NCI-H1092 (cell line): ENCODE measurements at regions not wholly inside any gene's neighbourhood (a gene's known extent, or its start where the extent isn't known, plus 50 kb on each side); places are given as distances from the start of the nearest gene placed in this dataset.

Experiments
- DNase-seq: peaks from one replicate; lab custom pipeline; 2025; lab: John Stamatoyannopoulos, UW

DNA sequence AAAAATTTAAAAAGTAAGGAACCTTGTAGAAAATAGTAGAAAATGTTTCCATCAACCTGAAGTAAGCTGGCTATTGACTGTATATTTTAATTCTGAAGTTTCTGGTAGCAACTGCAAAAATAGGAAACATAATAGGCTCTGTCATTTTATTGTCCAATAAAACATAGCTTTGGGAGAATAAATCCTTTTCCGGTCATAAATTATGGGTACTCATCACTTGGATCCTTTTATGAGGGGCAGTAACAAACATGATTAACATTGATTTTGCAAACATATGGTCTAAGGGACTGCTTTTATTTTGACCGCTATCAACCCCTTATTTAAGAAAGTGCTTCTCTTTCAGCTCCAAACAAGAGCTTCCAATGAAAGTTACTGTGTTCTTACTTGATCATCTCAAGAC is 495.9 kb upstream of the ANKRD30A start:
- DNase-seq = no peak

DNA sequence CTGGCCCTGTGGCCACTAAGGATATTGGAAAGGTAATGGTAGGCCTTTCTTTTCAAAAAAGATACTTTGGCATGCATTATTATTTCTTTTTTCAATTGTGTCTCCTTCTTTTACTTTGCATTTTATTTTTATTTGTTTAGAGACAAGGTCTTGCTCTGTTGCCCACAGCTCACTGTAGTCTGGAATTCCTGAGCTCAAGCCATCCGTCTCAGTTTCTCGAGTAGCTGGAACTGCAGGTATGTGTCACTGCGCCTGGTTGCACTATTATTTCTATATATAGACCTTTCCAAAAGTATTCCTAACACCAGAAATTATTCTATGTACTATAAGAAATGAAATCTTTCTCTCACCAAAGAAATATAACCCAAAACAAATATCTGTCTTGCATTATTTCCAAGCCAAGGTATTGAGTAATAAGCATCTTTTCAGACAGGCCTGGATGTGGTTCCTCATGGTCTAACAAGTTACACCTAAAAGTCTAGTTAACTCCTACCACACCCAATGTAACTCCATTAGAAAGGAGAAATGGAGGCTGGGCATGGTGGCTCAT is 500.8 kb upstream of the ANKRD30A start:
- DNase-seq = no peak

DNA sequence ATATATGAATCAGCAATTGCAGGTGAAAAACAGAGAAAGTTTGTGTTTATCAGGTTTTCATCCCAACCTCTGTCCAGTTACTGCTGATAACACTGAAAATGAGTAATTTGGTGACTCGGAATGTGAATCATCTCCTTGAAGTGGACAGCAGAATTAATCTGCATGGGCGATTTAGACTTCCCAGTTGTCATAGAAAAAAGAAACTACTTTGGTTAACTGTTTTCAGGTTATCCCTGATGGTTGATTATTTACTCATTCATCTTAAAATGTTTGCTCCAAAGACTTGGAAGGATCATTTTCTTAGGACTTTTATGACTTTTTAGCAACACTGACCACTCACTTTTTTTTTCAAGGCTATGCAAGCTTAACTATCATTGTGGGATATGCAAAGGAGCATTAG is 504.1 kb upstream of the ANKRD30A start:
- DNase-seq = no peak

DNA sequence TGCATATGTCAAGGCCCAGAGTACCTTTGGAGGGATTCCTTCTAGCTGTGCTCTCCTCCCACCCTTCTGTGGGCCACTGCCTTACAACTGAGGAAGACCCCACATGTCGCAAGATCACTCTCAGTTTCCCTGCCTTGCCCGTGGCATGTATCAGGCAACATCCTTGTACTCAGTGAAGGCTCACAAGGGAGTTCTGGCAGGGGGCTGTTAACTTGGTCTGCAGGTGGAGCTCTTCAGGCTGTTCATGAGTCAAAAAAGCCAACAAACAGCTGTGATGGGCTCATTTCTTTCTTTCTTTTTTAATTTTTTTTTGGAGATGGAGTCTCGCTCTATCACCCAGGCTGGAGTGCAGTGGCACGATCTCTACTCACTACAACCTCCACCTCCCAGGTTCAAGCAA is 513.0 kb upstream of the ANKRD30A start:
- DNase-seq = no peak

DNA sequence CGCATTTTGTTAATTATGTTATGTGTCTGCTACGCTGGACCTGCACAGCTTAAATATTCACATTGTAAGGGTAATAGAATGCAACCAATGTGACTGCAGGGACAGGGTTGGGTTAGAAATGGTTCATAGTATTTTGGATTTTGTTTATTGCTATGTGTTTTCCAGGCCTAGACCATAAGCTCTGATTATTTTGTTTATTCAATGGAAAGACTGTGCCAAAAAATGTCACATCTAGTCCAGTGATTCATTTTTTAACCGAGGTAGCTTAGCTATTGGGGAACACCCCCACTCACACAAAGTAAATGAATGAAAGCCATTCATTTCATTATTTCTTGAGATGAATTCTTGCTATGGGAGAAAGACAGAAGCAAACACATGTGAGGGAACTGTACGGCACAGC is 516.5 kb upstream of the ANKRD30A start:
- DNase-seq = no peak

DNA sequence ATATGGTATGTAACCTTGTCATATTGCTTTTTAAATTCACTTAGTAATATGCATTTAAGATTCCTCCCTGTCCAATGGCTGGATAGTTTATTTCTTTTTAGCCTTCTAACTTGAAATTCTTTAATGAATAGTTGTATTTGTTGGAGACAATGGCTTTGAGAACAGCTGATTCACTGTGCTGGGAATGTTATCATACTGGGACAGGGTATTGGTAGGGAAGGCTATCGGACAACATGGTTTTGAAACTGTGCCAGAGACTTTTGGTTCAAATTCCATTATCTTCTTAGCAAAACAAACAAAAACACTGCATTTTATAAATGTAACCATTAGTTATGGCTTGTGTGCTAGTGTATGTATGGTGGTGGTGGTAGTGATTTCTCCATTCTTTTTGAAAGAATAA is 517.1 kb upstream of the ANKRD30A start:
- no peak for DNase-seq

DNA sequence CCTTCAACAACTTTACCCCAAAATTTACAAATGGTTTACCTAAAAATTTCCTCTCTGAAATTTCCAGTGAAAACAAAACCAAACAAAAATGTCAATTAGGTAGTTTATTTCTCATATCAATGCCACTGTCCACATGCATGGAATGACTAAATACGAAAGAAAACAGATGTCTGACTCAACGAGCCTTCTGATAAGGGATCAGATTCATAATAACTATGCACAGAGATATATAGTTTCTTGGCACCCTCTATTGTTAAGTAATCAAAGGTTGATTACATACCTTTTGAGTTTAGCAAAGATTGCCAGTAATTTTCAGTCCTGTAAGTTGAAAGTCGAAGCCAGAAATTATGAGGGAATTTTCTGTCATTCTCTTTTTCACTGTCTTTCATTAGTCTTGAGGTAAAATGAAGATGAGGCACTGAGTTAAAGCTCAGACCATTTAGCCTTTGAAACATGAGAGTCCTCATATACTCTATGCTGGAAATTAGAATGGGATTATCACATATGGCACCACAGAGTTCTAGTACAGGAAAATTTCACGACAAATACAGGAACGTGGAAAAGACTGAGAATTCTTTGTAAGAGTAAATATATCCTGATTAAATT is 519.1 kb upstream of the ANKRD30A start:
- no peak for DNase-seq

DNA sequence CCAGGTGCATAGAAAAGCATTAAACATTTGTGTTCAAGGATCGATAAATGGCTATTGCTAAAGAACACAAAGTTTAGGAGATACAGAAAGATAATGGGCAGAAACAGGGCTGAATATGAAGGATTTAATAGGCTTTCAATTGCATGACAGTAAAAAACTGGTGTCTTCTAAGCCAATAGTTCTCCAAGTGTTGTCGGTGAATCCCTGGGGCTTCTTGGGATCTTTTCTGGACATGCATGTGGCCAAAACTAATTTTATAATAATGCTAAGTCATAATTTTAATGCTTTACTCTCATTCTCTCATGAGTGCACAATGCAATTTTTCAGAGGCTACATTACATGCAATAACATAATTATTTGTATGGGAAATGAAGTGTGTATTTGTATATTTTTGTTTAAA is 521.1 kb upstream of the ANKRD30A start:
- no peak for DNase-seq

DNA sequence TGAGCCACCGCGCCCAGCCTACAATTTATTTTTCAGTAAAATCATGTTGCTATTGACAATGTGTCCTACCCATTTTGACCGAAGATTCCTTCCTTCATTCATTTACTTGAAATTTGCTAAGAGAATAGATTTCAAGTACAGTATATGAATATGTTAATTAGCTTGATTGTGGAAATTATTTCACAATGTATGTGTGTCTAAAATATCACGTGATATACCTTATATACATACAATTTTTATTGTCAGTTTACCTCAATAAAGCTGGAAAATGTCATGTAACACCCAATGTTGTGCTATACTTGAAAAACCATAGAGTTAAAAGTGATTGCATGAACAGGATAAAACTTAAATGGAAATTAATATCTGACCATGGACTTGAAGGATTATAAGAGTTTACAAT is 521.7 kb upstream of the ANKRD30A start:
- DNase-seq = no peak

DNA sequence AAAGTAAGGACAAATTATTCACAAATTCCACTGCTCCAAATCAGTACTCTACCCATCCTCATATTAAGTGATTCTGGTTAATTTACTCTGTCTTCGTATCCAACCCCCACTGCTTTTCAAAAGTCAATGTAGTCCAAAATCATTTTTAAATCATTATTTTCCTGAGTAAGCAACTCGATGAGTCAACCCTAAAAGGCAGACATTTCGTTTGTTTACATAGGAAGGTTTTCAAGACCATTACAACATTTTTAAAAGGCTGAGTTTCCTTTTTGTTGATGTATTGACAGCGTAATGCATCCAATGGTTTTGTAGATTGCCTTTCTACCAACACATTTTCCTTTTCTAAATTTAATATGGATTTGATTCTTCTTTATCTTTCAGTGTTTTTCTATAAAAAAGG is 523.0 kb upstream of the ANKRD30A start:
- no peak for DNase-seq

DNA sequence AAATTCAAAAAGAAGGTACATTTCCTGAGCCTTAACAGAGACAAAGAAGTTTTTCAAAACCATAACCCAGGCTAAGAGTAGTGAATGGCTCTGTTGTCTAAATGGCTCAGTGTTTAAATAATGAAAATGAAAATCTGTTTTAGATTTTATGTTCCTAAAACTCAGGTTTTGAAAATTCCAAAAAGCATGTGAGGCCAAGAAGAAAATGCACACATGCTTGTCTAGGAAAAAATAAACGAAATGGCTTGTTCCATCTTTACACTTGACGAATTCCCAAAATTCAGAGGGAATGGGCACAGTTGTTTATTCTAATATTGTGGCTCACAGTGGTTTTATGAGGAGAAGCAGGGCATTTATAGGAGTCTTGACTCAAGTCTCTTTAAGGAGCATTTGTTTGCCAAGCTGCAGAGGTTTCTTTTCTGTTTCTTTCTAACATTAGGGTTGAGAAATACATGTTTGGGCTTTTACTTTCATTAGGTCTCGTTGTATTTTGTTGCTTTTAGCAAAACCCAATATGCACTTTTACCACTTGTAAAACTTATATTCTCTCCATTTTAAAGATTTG is 527.6 kb upstream of the ANKRD30A start:
- DNase-seq = no peak

DNA sequence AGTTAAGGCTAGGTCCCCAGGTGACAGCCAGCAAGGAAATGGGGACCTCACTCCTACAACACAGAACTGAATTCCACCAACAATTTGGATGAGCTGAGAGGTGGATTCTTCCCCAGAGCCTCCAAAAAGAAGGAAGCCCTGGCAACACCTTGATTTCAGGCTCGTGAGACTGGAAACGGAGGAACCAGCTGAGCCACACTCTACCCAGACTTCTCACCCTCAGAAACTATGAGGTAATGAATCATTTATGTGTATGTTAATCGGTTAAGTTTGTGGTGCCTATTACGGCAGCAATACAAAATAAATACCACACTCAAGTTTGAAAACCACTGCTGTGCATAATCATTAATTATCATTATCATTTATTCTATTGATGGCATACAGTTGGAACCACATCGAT is 532.4 kb upstream of the ANKRD30A start:
- no peak for DNase-seq

DNA sequence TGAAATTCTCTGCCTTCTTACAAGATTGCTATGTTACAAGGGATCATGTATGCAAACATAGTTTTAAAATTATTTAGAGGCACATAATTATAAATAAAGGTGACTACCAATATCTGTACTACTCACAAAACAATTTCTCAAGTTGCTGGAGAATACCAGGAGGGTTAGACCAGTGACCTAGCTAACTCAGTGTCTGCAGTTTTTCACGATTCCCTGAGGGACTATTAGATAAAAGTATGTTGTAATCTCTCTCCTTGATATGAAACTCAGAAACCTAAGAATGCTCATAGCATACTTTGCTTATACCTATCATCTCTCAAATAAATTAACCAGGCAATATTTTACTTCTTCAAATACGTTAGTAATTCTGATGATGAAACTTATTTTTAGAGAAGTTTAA is 534.0 kb upstream of the ANKRD30A start:
- no peak for DNase-seq

DNA sequence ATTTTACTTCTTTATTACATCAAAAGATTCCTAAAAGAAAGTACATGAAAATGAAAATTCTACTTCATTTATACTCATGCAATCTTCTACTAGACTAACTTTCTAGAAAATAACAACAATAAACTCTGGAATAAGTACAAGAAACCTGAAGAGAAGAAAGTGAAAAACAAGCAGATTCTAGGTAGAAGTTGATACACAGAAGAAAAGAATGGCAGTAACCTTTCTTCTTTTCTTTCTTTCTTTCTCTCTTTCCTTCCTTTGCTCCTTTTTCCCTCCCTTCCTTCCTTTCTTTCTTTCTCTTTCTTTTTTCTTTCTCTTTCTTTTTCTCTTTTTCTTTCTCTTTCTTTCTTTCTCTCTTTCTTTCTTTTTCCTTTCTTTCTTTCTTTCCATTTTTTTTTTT is 541.7 kb upstream of the ANKRD30A start:
- no peak for DNase-seq

DNA sequence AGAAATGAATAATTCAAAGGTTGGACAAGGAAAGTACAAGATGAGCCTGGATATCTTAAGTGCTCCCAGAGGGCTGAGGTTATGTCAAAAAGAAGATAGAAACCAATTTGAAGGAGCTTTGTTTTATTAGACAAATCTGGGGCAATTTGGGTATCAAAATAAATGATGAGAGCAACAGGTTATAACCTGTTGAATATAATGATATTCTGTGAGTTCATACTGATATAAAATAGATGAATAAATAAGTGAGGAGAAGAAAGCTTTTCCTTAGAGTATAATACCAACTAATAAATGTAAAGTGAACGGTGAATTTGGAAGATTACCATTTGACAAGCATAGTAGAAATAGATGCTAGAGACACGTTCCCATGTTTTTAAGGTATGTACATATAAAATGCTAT is 544.2 kb upstream of the ANKRD30A start:
- no peak for DNase-seq

DNA sequence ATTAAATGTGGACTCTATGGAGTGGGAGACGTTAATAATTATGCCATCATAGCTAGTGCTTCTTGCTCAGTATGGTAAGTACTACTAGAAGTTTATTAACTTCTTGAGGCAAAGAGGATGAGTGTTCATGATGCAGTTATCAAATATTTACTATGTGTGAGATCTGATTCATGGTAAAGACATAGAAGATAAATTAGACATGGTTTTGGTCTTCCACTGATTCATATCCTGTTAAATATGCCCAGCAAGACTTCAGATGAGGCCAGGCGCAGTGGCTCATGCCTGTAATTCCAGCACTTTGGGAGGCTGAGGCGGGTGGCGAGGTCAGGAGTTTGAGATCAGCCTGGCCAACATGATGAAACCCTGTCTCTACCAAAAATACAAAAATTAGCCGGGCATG is 547.1 kb upstream of the ANKRD30A start:
- DNase-seq = no peak

DNA sequence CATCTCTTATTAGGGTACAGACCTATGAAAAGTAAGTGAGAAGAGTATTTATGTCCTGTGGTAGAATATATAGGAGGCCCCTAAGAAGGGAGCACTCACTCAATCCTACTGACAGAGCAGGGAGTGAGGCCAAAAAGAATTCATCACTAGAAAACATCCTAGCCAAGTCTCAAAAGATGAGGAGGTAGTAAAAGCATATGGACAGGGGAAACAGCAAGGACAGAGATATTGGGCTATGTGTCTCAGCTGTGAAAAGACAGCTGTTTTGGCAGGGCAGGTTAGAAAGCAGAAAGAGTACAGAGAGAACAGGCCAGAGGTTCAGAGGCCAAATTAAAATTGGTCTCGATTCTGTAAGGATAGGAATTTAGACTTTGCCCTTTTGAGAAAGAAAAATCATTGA is 548.3 kb upstream of the ANKRD30A start:
- DNase-seq = no peak

DNA sequence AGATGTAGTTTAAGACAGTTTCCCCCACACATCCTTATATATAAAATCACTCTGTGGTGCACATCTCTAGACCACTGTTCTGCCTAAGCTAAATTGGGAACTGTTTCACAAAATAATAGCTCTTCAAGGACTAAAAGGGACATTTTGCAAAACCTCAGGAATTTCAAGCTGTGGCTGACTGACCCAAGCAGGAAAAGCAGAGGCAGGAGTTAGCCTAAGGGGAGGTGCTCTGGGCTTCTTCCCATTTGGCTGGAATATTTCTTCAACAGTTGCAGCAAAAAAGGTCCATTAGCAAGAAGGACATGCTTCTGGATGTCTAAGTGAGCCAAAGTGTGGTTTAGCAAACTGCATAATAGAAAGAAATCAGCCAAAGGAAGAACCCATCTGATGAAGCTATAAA is 551.2 kb upstream of the ANKRD30A start:
- DNase-seq = no peak

DNA sequence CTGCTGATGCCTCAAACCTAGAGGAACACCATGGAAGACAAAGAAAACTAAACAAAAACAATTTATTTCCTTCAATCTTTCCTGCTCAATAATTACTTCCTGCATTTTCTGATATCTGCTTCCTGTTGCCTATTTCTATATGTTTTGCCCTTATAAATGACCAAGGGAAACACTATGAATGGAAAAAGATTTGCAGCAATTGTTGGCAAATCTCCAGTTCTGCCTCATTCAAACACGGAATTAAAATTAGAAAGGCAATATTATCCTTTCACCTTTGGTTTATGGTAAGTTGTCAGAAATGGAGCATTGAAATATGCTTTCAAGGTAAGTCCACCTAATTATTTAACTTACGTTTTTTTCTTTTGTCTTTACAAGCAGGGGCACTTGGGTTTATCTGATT is 552.2 kb upstream of the ANKRD30A start:
- no peak for DNase-seq

DNA sequence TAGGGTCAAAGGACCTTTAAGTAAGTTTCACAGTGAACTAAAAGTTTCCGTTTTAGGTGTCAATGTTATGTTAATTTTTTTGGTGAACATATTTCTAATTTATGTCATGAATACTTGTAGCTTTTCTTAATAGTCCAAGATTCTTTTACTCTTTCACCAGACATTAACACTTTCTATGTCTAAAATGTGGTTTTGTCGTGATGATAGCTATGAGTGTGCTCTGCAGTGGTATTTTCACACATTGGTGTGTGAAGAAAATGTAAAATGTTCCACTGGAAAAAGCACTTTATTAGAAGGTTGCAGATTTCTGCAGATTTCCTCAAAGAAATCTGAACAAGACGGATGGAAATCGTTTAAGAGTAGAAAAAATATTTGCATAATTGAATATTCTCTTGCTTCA is 561.0 kb upstream of the ANKRD30A start:
- DNase-seq = no peak

DNA sequence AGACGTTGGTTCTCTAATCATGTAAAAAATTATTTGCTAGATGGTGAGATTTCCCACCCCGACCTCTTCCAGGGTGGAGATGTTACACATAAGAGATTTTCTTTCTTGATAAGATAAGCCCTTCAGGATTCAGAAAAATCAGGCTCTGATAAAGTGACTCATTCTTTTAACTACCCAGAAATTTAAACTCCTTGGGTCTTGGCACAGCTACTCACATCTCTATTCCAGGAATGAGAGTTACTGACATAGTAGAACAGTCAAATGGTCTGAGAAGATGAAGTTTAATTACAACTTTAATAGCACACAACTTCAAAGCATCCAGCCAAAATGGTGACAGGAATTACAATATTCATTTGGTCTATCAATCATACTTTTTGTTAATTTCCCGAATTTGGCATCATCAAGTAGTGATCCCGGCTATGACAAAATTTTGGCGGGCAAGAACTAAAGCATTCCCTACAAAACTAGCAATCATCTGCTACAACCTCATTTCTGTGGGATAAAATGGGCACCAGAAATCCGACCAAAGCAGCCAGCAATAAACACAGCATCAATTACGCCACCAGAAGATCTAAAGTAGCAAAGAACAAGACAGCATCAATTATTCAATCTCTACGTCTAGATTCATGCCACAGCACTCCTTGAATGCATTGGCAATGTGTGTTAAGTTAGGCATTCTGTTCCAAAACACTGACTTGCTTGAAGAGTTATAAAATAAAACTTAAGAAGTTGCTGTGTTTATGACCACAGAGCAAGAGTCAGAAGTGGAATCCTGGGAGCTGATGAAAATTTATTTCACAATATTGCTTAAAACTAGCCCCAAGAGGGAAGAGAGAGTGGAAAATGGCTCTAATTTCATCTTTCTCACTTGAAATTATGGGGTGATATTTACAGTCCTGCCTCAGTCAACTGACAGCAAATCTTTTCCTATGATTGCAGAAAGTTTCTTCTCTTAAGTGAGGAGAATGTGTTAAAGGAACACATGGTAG is 565.7 kb upstream of the ANKRD30A start:
- DNase-seq = no peak

DNA sequence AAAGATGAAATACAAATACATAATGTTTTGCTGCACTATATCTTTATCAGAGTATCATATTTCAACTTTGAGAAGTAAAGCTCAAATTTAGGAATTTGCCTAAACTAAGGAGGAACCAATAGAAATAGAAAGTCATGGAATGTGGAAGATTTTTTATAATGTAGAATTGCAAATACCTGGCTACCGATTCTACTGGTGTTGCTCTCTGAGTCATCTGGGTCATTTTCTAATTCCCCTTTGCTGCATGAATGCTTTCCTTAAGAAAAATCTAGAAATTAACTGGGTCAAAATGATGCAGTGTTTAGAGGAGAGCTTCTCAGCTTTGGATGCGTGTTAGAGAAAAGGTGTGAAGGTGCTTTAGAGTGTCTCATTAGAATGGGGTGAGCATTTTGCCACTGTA is 568.9 kb upstream of the ANKRD30A start:
- DNase-seq = no peak

DNA sequence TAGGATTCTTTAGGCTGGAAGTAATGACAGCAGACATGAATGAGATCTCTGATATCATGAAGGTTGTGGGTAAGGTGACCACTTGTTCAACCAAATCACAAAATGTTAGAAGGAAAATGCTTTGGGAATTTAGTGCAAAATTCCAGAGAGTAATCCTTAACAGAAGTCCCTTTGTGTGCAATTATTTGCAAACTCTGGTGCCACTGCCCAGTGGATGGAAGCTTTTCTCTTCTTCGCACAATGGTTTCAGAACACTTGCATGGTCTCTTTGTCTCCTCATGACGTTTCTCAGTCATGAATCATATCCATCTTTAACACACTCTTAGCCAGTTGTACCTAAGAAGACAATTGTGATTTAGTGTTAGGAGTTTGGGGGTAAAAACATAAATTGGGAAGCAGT is 570.4 kb upstream of the ANKRD30A start:
- DNase-seq = no peak
